HG03442 (cell line): ENCODE measurements at regions not wholly inside any gene's neighbourhood (a gene's known extent, or its start where the extent isn't known, plus 50 kb on each side); places are given as distances from the start of the nearest gene placed in this dataset.

Experiments used
- ATAC-seq: cut with Tn5 transposase; IDR thresholded peaks from one replicate; pipeline ENCODE4 v1.9.1; 2021; ENCODE audit warnings: mild to moderate bottlenecking, moderate library complexity; ENCODE audit not compliant: unreplicated experiment

GRCh38 chr5:167167191-167167795 lies 1124.2 kb upstream of the WWC1 start:
- no peak for ATAC-seq

- ATAC-seq: no peak
Measured at GRCh38 chr5:167168971-167169370, 1122.5 kb upstream of the WWC1 start.

- ATAC-seq: no peak
Measured at GRCh38 chr5:167171056-167171455, 1120.4 kb upstream of the WWC1 start.

GRCh38 chr5:167177736-167178135 lies 1113.7 kb upstream of the WWC1 start:
- ATAC-seq: no peak

GRCh38 chr5:167180906-167181305 lies 1110.5 kb upstream of the WWC1 start:
- no peak for ATAC-seq

- no peak for ATAC-seq
Measured at GRCh38 chr5:167205881-167206280, 1085.6 kb upstream of the WWC1 start.

GRCh38 chr5:167207081-167207480 lies 1084.4 kb upstream of the WWC1 start:
- ATAC-seq: no peak

GRCh38 chr5:167208911-167209310 lies 1082.5 kb upstream of the WWC1 start:
- ATAC-seq: no peak

GRCh38 chr5:167217097-167217743 lies 1074.2 kb upstream of the WWC1 start:
- no peak for ATAC-seq

- ATAC-seq: no peak
Measured at GRCh38 chr5:167219298-167219697, 1072.1 kb upstream of the WWC1 start.

GRCh38 chr5:167226386-167226785 lies 1065.1 kb upstream of the WWC1 start:
- ATAC-seq: no peak

GRCh38 chr5:167228134-167228533 lies 1063.3 kb upstream of the WWC1 start:
- no peak for ATAC-seq

- no peak for ATAC-seq
Measured at GRCh38 chr5:167229751-167230150, 1061.7 kb upstream of the WWC1 start.

- no peak for ATAC-seq
Measured at GRCh38 chr5:167230414-167230813, 1061.0 kb upstream of the WWC1 start.

- ATAC-seq: no peak
Measured at GRCh38 chr5:167232675-167233311, 1058.7 kb upstream of the WWC1 start.

GRCh38 chr5:167233507-167234220 lies 1057.8 kb upstream of the WWC1 start:
- no peak for ATAC-seq

- no peak for ATAC-seq
Measured at GRCh38 chr5:167241436-167242067, 1049.9 kb upstream of the WWC1 start.

GRCh38 chr5:167242701-167243100 lies 1048.7 kb upstream of the WWC1 start:
- no peak for ATAC-seq

GRCh38 chr5:167243463-167243862 lies 1048.0 kb upstream of the WWC1 start:
- no peak for ATAC-seq

GRCh38 chr5:167244583-167244982 lies 1046.9 kb upstream of the WWC1 start:
- no peak for ATAC-seq

- ATAC-seq: no peak
Measured at GRCh38 chr5:167245868-167246267, 1045.6 kb upstream of the WWC1 start.
